ENCODE measurements at regions not wholly inside any gene's neighbourhood (a gene's known extent, or its start where the extent isn't known, plus 50 kb on each side); places are given as distances from the start of the nearest gene placed in this dataset.
A peak's percentile ranks its signal among the peaks of the same experiment; 100 is the strongest.
"Not testable (repeated sequence)": the region's sequence is repeated elsewhere in the genome, so short reads cannot be mapped to it uniquely, and the experiment has no call there.

- peak; percentile 54 for DNase-seq (ENCODE audit: low read depth in 2 of 2)
These were observed 69.4 kb upstream of the EVL start for GRCh38 chr14:99995700-99996356.

DNA sequence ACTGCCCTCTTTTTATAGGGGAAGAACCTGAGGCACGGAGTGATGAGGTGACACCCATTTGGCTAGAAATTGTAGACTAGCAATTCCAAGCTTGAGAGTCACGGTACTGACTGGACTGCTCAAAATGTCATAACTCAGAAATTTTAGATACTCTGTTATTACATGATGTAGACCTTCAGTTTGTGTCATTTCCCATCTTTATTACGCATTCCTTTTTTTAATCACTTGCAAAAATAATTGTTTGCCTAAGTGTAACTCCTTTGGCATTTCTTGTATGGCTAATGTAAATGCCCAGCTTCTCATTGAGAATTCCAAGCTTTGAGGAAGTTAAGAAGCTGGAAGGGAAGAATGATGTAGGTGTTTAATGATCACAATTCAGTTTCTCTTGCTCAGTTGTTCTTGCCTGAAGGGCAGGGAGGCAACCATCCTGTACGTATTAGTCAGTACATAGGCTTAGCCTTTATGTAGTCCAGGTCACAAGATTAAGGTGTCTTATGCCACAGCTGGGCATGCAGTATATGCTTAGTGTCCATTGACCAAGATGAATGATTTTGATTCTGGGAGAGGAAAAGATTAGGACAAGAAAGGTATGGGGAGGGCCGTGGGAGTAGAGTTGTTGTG lies 68.2 kb upstream of the EVL start:
- no peak for DNase-seq (ENCODE audit: low read depth in 2 of 2)

DNA sequence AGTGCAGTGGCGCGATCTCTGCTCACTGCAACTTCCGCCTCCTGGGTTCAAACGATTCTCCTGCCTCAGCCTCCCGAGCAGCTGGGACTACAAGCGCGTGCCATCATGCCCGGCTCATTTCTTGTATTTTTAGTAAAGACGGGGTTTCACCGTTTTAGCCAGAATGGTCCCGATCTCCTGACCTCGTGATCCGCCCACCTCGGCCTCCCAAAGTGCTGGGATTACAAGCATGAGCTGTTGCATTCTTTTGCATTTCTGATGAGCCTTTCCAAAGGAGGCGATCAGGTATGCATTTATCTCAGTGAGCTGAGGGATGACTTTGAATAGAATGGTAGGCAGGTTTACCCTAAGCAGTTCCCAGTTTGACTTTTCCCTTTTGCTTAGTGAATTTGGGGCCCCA lies 64.8 kb upstream of the EVL start:
- not testable (repeated sequence) for DNase-seq (ENCODE audit: low read depth in 2 of 2)

- DNase-seq (ENCODE audit: low read depth in 2 of 2) = no peak
These were observed 60.8 kb upstream of the EVL start for GRCh38 chr14:100004392-100004791.

DNA sequence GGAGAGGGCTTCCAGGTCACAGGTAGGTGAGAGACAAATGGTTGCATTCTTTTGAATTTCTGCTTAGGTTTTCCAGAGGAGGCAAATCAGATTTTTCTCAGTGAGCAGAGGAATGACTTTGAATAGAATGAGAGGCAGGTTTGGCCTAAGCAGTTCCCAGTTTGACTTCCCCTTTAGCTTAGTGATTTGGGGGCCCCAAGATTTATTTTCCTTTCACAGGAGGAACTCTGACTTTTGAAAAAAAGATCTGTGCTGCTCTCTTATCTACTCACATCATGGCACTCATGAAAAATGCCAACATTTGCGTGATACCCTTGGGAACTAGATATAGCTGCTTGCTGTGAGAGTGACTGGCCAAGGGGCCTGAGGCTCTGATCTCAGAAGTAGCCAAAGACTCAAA lies 58.0 kb upstream of the EVL start:
- DNase-seq (ENCODE audit: low read depth in 2 of 2) = no peak

- not testable (repeated sequence) for DNase-seq (ENCODE audit: low read depth in 2 of 2)
These were observed 55.4 kb upstream of the EVL start for GRCh38 chr14:100009802-100010201.

DNA sequence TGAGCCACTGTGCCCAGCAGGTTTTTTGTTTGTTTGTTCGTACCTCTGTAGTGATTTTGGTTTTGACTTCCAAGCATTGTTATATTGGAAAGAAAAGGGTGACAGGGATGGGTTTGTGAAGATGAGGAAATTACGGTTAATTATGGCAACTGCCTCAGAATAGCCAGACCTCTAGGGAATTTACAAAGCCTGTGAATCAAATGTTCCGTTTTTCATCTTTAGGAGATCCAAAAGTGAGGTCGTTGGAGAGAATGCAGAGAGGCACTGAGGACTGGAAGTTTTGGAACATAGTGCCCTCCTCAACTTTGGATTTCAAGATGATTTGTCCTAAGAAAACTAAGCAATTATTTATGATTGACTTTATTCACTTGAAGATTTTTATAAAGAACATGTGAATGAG lies 54.5 kb upstream of the EVL start:
- DNase-seq (ENCODE audit: low read depth in 2 of 2) = no peak

GRCh38 chr14:100011628-100012325 lies 53.4 kb upstream of the EVL start:
- no peak for DNase-seq (ENCODE audit: low read depth in 2 of 2)

- no peak for DNase-seq (ENCODE audit: low read depth in 2 of 2)
These were observed 52.5 kb upstream of the EVL start for GRCh38 chr14:100012478-100013327.

- DNase-seq (ENCODE audit: low read depth in 2 of 2) = no peak
These were observed 50.0 kb upstream of the EVL start for GRCh38 chr14:100015251-100015655.
